OCI-LY1 (cell line): ENCODE measurements at regions not wholly inside any gene's neighbourhood (a gene's known extent, or its start where the extent isn't known, plus 50 kb on each side); places are given as distances from the start of the nearest gene placed in this dataset.

Experiments
- H2AFZ ChIP-seq: fragments of 200-600 bp; sonication (generic), shearing (Covaris generic); 2 replicates; pipeline ENCODE4 v1.6.0; 2014; ENCODE audit warnings: antibody characterized with exemption, mild to moderate bottlenecking, low read length
- H3F3A ChIP-seq: fragments of 200-600 bp; sonication (generic), shearing (Covaris generic); 2 replicates; pipeline ENCODE4 v1.6.0; 2014; ENCODE audit warnings: mild to moderate bottlenecking, antibody characterized with exemption, low read length, moderate library complexity; ENCODE audit not compliant: insufficient read depth
- H3K27ac ChIP-seq: fragments of 200-600 bp; sonication (generic); 2 replicates; pipeline ENCODE4 v1.5.1; 2014; ENCODE audit warnings: low read length, mixed run types, mild to moderate bottlenecking, low read depth; ENCODE audit not compliant: poor library complexity, severe bottlenecking
- H3K27me3 ChIP-seq: fragments of 200-600 bp; sonication (generic); 2 replicates; pipeline ENCODE4 v1.6.0; 2014; ENCODE audit warnings: antibody characterized with exemption, mild to moderate bottlenecking, low read length, moderate library complexity; ENCODE audit not compliant: insufficient read depth
- H3K36me3 ChIP-seq: fragments of 200-600 bp; sonication (generic); 2 replicates; pipeline ENCODE4 v1.6.1; 2014; ENCODE audit warnings: mild to moderate bottlenecking, antibody characterized with exemption, low read length, moderate library complexity, mixed read lengths; ENCODE audit not compliant: insufficient read depth
- H3K4me1 ChIP-seq: fragments of 200-600 bp; sonication (generic); 2 replicates; pipeline ENCODE4 v1.5.1; 2014; ENCODE audit warnings: mild to moderate bottlenecking, low read length, moderate library complexity; ENCODE audit not compliant: insufficient read depth, severe bottlenecking
- H3K4me2 ChIP-seq: fragments of 200-600 bp; sonication (generic), shearing (Covaris generic); 2 replicates; pipeline ENCODE4 v1.6.1; 2014; ENCODE audit warnings: low read length
- H3K4me3 ChIP-seq: fragments of 200-600 bp; sonication (generic); 2 replicates; pipeline ENCODE4 v1.5.1; 2014; ENCODE audit warnings: low read length, low read depth, mild to moderate bottlenecking, mixed read lengths; ENCODE audit not compliant: poor library complexity, severe bottlenecking
- H3K79me2 ChIP-seq: fragments of 200-600 bp; shearing (Covaris generic); 2 replicates; pipeline ENCODE4 v1.6.1; 2016; ENCODE audit warnings: mixed run types, low read length, mixed read lengths; ENCODE audit not compliant: insufficient read depth
- H3K9ac ChIP-seq: fragments of 200-600 bp; sonication (generic), shearing (Covaris generic); 2 replicates; pipeline ENCODE4 v1.6.1; 2014; ENCODE audit warnings: mild to moderate bottlenecking, low read length, mixed read lengths
- H3K9me2 ChIP-seq: fragments of 200-600 bp; sonication (generic), shearing (Covaris generic); 2 replicates; pipeline ENCODE4 v1.6.1; 2014; ENCODE audit warnings: low read depth, mild to moderate bottlenecking, low read length, mixed read lengths
- H3K9me3 ChIP-seq: fragments of 200-600 bp; shearing (Covaris generic); 2 replicates; pipeline ENCODE4 v1.6.1; 2014; ENCODE audit warnings: low read length, mixed read lengths
- H4K20me1 ChIP-seq: fragments of 200-600 bp; sonication (generic), shearing (Covaris generic); 2 replicates; pipeline ENCODE4 v1.6.0; 2016; ENCODE audit warnings: mild to moderate bottlenecking, low read length; ENCODE audit not compliant: insufficient read depth
- CTCF ChIP-seq: fragments of 200-600 bp; sonication (generic), shearing (Covaris generic); IDR thresholded peaks from 2 replicates; pipeline ENCODE4 v1.5.1; 2017; ENCODE audit warnings: mild to moderate bottlenecking, antibody characterized with exemption, low read length, moderate library complexity, mixed read lengths
- EZH2 ChIP-seq: fragments of 200-600 bp; sonication (generic), shearing (Covaris generic); IDR thresholded peaks from 2 replicates; pipeline ENCODE4 v1.8.0; 2017; ENCODE audit warnings: borderline replicate concordance, mixed run types, mild to moderate bottlenecking, antibody characterized with exemption, low read length, moderate library complexity, mixed read lengths

GRCh38 chr5:129399069-129399468 is 61.0 kb upstream of the ADAMTS19 start:
- Histone ChIP-seq H3K36me3 (no peaks in the 10 kb centered on the region), H3K79me2 (no peaks in the 10 kb centered on the region), H3K27me3 (no peaks in the 10 kb centered on the region), H3K9ac (no peak overlapping the region), H3K9me2 (no peaks in the 10 kb centered on the region), H3K4me2 (no peak overlapping the region), H3F3A (no peaks in the 10 kb centered on the region; the same call in 1 of the 2 replicates), H4K20me1 (no peaks in the 10 kb centered on the region), H3K9me3 (no peaks in the 10 kb centered on the region), H3K4me1 (peaks cover 19% of the 10 kb centered on the region), H3K4me3 (no peak overlapping the region), H2AFZ (no peak overlapping the region), H3K27ac (no peak overlapping the region)
- TF ChIP-seq CTCF: no peak
- TF ChIP-seq EZH2: no peak

- Histone ChIP-seq H3K9me2 (no peaks in the 10 kb centered on the region), H3K36me3 (no peaks in the 10 kb centered on the region), H3K27me3 (no peaks in the 10 kb centered on the region), H3K4me1 (peaks cover 19% of the 10 kb centered on the region), H4K20me1 (no peaks in the 10 kb centered on the region), H3K9ac (no peak overlapping the region), H3K27ac (no peak overlapping the region), H3K4me3 (no peak overlapping the region), H3K4me2 (no peak overlapping the region), H3K79me2 (no peaks in the 10 kb centered on the region), H2AFZ (peak overlapping the region; percentile 57; the same call in 1 of the 2 replicates), H3K9me3 (no peaks in the 10 kb centered on the region), H3F3A (no peaks in the 10 kb centered on the region; the same call in 1 of the 2 replicates)
- TF ChIP-seq EZH2: no peak
- TF ChIP-seq CTCF: no peak; the same call in 1 of the 2 replicates
Measured at GRCh38 chr5:129400395-129400983, 59.6 kb upstream of the ADAMTS19 start.

GRCh38 chr5:129405222-129405621 is 54.9 kb upstream of the ADAMTS19 start:
- Histone ChIP-seq H3K4me3 (no peak overlapping the region), H3K9me3 (no peaks in the 10 kb centered on the region), H3K9me2 (no peaks in the 10 kb centered on the region), H3K4me1 (peaks cover 23% of the 10 kb centered on the region), H2AFZ (no peak overlapping the region), H3K27me3 (no peaks in the 10 kb centered on the region), H3K9ac (no peak overlapping the region), H3K36me3 (no peaks in the 10 kb centered on the region), H3K79me2 (no peaks in the 10 kb centered on the region), H3K4me2 (no peak overlapping the region), H3K27ac (no peak overlapping the region), H4K20me1 (no peaks in the 10 kb centered on the region), H3F3A (no peaks in the 10 kb centered on the region)
- TF ChIP-seq EZH2 (no peak), CTCF (no peak)
